ENCODE measurements at regions not wholly inside any gene's neighbourhood (a gene's known extent, or its start where the extent isn't known, plus 50 kb on each side); places are given as distances from the start of the nearest gene placed in this dataset.

- no peak for TF ChIP-seq CTCF (IDR thresholded peaks at IDR 0.05; ENCODE audit: borderline replicate concordance, extremely low read depth, low read length, poor library complexity, severe bottlenecking)
- no peak for TF ChIP-seq EZH2 (IDR thresholded peaks at IDR 0.05; ENCODE audit: borderline replicate concordance, low read depth, low read length, severe bottlenecking)
These were observed 256.3 kb upstream of the KLF14 start for GRCh38 chr7:130990178-130990832.
